Osteocyte (in vitro differentiated cells): ENCODE measurements at regions not wholly inside any gene's neighbourhood (a gene's known extent, or its start where the extent isn't known, plus 50 kb on each side); places are given as distances from the start of the nearest gene placed in this dataset.

Experiments used
- DNase-seq: peaks from one replicate; pipeline ENCODE4 v3.0.0; 2021; ENCODE audit warnings: mixed read lengths; ENCODE audit not compliant: unreplicated experiment; ENCODE audit errors: extremely low spot score
- H3K27ac Mint-ChIP-seq: one replicate; pipeline ENCODE4 v1.8.0; 2021; ENCODE audit warnings: mild to moderate bottlenecking, mixed read lengths; ENCODE audit not compliant: unreplicated experiment
- H3K27me3 Mint-ChIP-seq: one replicate; pipeline ENCODE4 v1.8.0; 2021; ENCODE audit warnings: mixed read lengths; ENCODE audit not compliant: unreplicated experiment
- H3K36me3 Mint-ChIP-seq: one replicate; pipeline ENCODE4 v1.8.0; 2021; ENCODE audit warnings: mixed read lengths; ENCODE audit not compliant: unreplicated experiment
- H3K4me1 Mint-ChIP-seq: one replicate; pipeline ENCODE4 v1.8.0; 2021; ENCODE audit warnings: mixed read lengths; ENCODE audit not compliant: unreplicated experiment
- H3K4me3 Mint-ChIP-seq: one replicate; pipeline ENCODE4 v1.8.0; 2021; ENCODE audit warnings: mild to moderate bottlenecking, moderate library complexity, mixed read lengths; ENCODE audit not compliant: unreplicated experiment
- H3K9me3 Mint-ChIP-seq: one replicate; pipeline ENCODE4 v1.8.0; 2021; ENCODE audit warnings: mixed read lengths; ENCODE audit not compliant: unreplicated experiment
- CTCF ChIP-seq: fragments of 200-600 bp; sonication (generic); IDR thresholded peaks from 2 replicates; pipeline ENCODE4 v1.5.0; 2021; ENCODE audit warnings: antibody characterized with exemption, mild to moderate bottlenecking, moderate library complexity

DNA sequence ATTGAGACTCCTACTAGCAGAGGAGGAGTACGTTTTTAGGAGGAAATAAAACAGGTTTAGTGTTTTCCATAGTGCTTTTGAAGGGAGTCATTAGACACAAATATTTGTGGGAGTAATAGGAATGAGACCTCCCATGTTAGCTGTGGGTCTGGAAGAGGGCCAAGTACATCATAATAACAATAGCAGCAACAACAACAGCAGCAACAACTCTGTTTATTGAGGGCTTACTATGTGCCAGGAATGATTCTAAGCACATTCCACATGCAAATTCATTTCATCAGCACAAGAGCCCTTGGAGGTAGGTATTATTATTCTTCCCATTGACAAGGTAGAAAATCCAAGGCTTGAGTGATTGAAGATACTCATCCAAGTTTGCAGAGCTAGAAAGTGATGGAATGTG lies 384.2 kb upstream of the RPS23 start:
- Mint-ChIP-seq H3K36me3 (no peaks in the 10 kb centered on the region), H3K27ac (no peak overlapping the region), H3K4me3 (no peak overlapping the region), H3K9me3 (no peaks in the 10 kb centered on the region), H3K4me1 (no peaks in the 10 kb centered on the region), H3K27me3 (peaks cover 12% of the 10 kb centered on the region)
- no peak for DNase-seq
- no peak for TF ChIP-seq CTCF

DNA sequence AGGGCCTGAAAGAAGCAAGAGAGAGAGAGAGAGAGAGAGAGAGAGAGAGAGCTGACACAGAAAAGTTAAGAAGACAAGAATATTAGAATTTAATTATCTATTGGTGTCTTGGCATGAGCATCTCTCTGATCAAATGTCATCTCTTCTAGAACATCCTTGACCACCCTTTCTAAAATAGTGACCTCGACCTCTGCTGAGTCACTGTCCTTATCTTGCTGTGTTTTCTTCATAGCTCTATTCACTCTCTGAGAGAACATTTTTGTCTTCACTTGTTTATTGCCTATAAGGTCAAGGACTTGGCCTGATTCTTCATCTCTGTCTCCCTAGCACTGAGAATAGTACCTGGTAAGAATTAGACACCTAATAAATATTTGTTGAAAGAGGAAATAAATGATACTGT lies 383.8 kb upstream of the RPS23 start:
- Mint-ChIP-seq H3K27me3 (peaks cover 13% of the 10 kb centered on the region), H3K36me3 (no peaks in the 10 kb centered on the region), H3K4me3 (no peak overlapping the region), H3K9me3 (no peaks in the 10 kb centered on the region), H3K27ac (no peak overlapping the region), H3K4me1 (no peaks in the 10 kb centered on the region)
- no peak for DNase-seq
- TF ChIP-seq CTCF, result no peak

GRCh38 chr5:82661462-82661861 lies 383.3 kb upstream of the RPS23 start:
- no peak overlapping the region for H3K27ac Mint-ChIP-seq
- H3K9me3 Mint-ChIP-seq, result no peaks in the 10 kb centered on the region
- H3K4me1 Mint-ChIP-seq, result no peaks in the 10 kb centered on the region
- H3K4me3 Mint-ChIP-seq, result no peak overlapping the region
- DNase-seq, result no peak
- TF ChIP-seq CTCF, result no peak
- H3K27me3 Mint-ChIP-seq, result peaks cover 12% of the 10 kb centered on the region
- H3K36me3 Mint-ChIP-seq, result no peaks in the 10 kb centered on the region

- no peak for TF ChIP-seq CTCF
- H3K27ac Mint-ChIP-seq, result no peak overlapping the region
- no peaks in the 10 kb centered on the region for H3K9me3 Mint-ChIP-seq
- H3K27me3 Mint-ChIP-seq, result peaks cover 22% of the 10 kb centered on the region
- no peaks in the 10 kb centered on the region for H3K36me3 Mint-ChIP-seq
- no peak for DNase-seq
- no peaks in the 10 kb centered on the region for H3K4me1 Mint-ChIP-seq
- no peak overlapping the region for H3K4me3 Mint-ChIP-seq
These were observed 381.0 kb upstream of the RPS23 start for GRCh38 chr5:82659115-82659514.

GRCh38 chr5:82657033-82657699 lies 379.0 kb upstream of the RPS23 start:
- Mint-ChIP-seq H3K27ac (no peak overlapping the region), H3K4me3 (no peak overlapping the region), H3K27me3 (peaks cover 32% of the 10 kb centered on the region), H3K36me3 (no peaks in the 10 kb centered on the region), H3K4me1 (no peaks in the 10 kb centered on the region), H3K9me3 (no peaks in the 10 kb centered on the region)
- no peak for DNase-seq
- no peak for TF ChIP-seq CTCF
